DOHH2 (cell line): ENCODE measurements at regions not wholly inside any gene's neighbourhood (a gene's known extent, or its start where the extent isn't known, plus 50 kb on each side); places are given as distances from the start of the nearest gene placed in this dataset.

Experiments used
- H3F3A ChIP-seq: fragments of 200-600 bp; sonication (generic), shearing (Covaris generic); 2 replicates; pipeline ENCODE4 v1.6.0; 2016; ENCODE audit warnings: antibody characterized with exemption, mild to moderate bottlenecking; ENCODE audit not compliant: control insufficient read depth, insufficient read depth
- H3K27ac ChIP-seq: fragments of 200-600 bp; sonication (generic); 2 replicates; pipeline ENCODE4 v1.5.1; 2014; ENCODE audit warnings: low read depth, mild to moderate bottlenecking, low read length, moderate library complexity
- H3K27me3 ChIP-seq: fragments of 200-600 bp; sonication (generic); 2 replicates; pipeline ENCODE4 v1.6.1; 2014; ENCODE audit warnings: mild to moderate bottlenecking, low read length, mixed read lengths; ENCODE audit not compliant: control insufficient read depth
- H3K36me3 ChIP-seq: fragments of 200-600 bp; sonication (generic); 2 replicates; pipeline ENCODE4 v1.6.1; 2014; ENCODE audit warnings: mild to moderate bottlenecking, low read length, moderate library complexity, mixed read lengths; ENCODE audit not compliant: control insufficient read depth
- H3K4me1 ChIP-seq: fragments of 200-600 bp; sonication (generic); 2 replicates; pipeline ENCODE4 v1.6.1; 2014; ENCODE audit warnings: mild to moderate bottlenecking, low read length, mixed read lengths; ENCODE audit not compliant: control insufficient read depth
- H3K4me2 ChIP-seq: fragments of 200-600 bp; sonication (generic); 2 replicates; pipeline ENCODE4 v1.6.0; 2014; ENCODE audit warnings: mild to moderate bottlenecking, low read length, moderate library complexity
- H3K4me3 ChIP-seq: fragments of 200-600 bp; sonication (generic); 2 replicates; pipeline ENCODE4 v1.5.1; 2014; ENCODE audit warnings: mild to moderate bottlenecking, low read length, mixed read lengths
- H3K79me2 ChIP-seq: fragments of 200-600 bp; sonication (generic); 2 replicates; pipeline ENCODE4 v1.6.1; 2014; ENCODE audit warnings: mild to moderate bottlenecking, low read length, mixed read lengths; ENCODE audit not compliant: control insufficient read depth
- H3K9me2 ChIP-seq: fragments of 200-600 bp; sonication (generic); replicated peaks from 2 replicates; pipeline ENCODE4 v1.6.1; 2014; ENCODE audit warnings: mild to moderate bottlenecking, low read length, mixed read lengths; ENCODE audit not compliant: control insufficient read depth
- H3K9me3 ChIP-seq: fragments of 200-600 bp; sonication (generic); 2 replicates; pipeline ENCODE4 v1.6.1; 2014; ENCODE audit warnings: antibody characterized with exemption, low read length, mixed read lengths; ENCODE audit not compliant: control insufficient read depth, insufficient read depth
- H4K20me1 ChIP-seq: fragments of 200-600 bp; sonication (generic); 2 replicates; pipeline ENCODE4 v1.6.0; 2014; ENCODE audit warnings: low read depth, mild to moderate bottlenecking, antibody characterized with exemption, low read length, moderate library complexity; ENCODE audit not compliant: control insufficient read depth, insufficient read depth
- CTCF ChIP-seq: fragments of 200-600 bp; sonication (generic); IDR thresholded peaks from one replicate; pipeline ENCODE4 v1.5.1; 2014; ENCODE audit warnings: antibody characterized with exemption, mild to moderate bottlenecking, low read depth, low read length; ENCODE audit not compliant: poor library complexity, severe bottlenecking
- EZH2phosphoT487 ChIP-seq: fragments of 200-600 bp; sonication (generic); IDR thresholded peaks from 2 replicates; pipeline ENCODE4 v1.6.1; 2017; ENCODE audit warnings: borderline replicate concordance, mild to moderate bottlenecking, antibody characterized with exemption, low read length, moderate library complexity, mixed read lengths

GRCh38 chr2:166592750-166593149 lies 98.7 kb upstream of the SCN7A start:
- H3K9me3 ChIP-seq = peaks cover 6% of the 10 kb centered on the region; the same call in 1 of the 2 replicates
- no peaks in the 10 kb centered on the region for H4K20me1 ChIP-seq
- no peaks in the 10 kb centered on the region for H3K79me2 ChIP-seq
- TF ChIP-seq EZH2phosphoT487 = no peak
- no peak for TF ChIP-seq CTCF
- H3K9me2 ChIP-seq = no peaks in the 10 kb centered on the region
- H3K4me2 ChIP-seq = no peak overlapping the region
- no peaks in the 10 kb centered on the region for H3K36me3 ChIP-seq
- H3F3A ChIP-seq = no peaks in the 10 kb centered on the region
- H3K27me3 ChIP-seq = no peaks in the 10 kb centered on the region
- H3K4me3 ChIP-seq = no peak overlapping the region
- no peaks in the 10 kb centered on the region for H3K4me1 ChIP-seq
- no peak overlapping the region for H3K27ac ChIP-seq

- TF ChIP-seq EZH2phosphoT487 (no peak), CTCF (no peak)
- no peaks in the 10 kb centered on the region for H3K9me3 ChIP-seq
- no peaks in the 10 kb centered on the region for H3K9me2 ChIP-seq
Observed at GRCh38 chr2:166591226-166591625, 97.2 kb upstream of the SCN7A start.

GRCh38 chr2:166573391-166573790 lies 79.3 kb upstream of the SCN7A start:
- Histone ChIP-seq H3K27me3 (no peaks in the 10 kb centered on the region), H3F3A (no peaks in the 10 kb centered on the region), H3K4me1 (no peaks in the 10 kb centered on the region), H3K4me3 (no peak overlapping the region), H3K9me2 (no peaks in the 10 kb centered on the region), H3K4me2 (no peak overlapping the region), H3K27ac (no peak overlapping the region), H3K79me2 (no peaks in the 10 kb centered on the region), H3K9me3 (no peaks in the 10 kb centered on the region), H3K36me3 (no peaks in the 10 kb centered on the region), H4K20me1 (no peaks in the 10 kb centered on the region)
- TF ChIP-seq EZH2phosphoT487 (no peak), CTCF (no peak)

More at GRCh38 chr2:166591226-166591625, 97.2 kb upstream of the SCN7A start:
- H3F3A ChIP-seq = no peaks in the 10 kb centered on the region
- H3K4me3 ChIP-seq = no peak overlapping the region
- H4K20me1 ChIP-seq = no peaks in the 10 kb centered on the region
- H3K4me2 ChIP-seq = no peak overlapping the region
- H3K36me3 ChIP-seq = no peaks in the 10 kb centered on the region
- H3K4me1 ChIP-seq = no peaks in the 10 kb centered on the region
- no peaks in the 10 kb centered on the region for H3K27me3 ChIP-seq
- H3K27ac ChIP-seq = no peak overlapping the region
- no peaks in the 10 kb centered on the region for H3K79me2 ChIP-seq

GRCh38 chr2:166572937-166573336 lies 78.9 kb upstream of the SCN7A start:
- Histone ChIP-seq H3K79me2 (no peaks in the 10 kb centered on the region), H3K36me3 (no peaks in the 10 kb centered on the region), H3K9me2 (no peaks in the 10 kb centered on the region), H3K4me1 (no peaks in the 10 kb centered on the region), H3K4me2 (no peak overlapping the region), H3F3A (no peaks in the 10 kb centered on the region), H3K9me3 (no peaks in the 10 kb centered on the region), H3K27me3 (no peaks in the 10 kb centered on the region), H3K4me3 (no peak overlapping the region), H3K27ac (no peak overlapping the region), H4K20me1 (no peaks in the 10 kb centered on the region)
- TF ChIP-seq EZH2phosphoT487 = no peak
- no peak for TF ChIP-seq CTCF
